ENCODE measurements at regions not wholly inside any gene's neighbourhood (a gene's known extent, or its start where the extent isn't known, plus 50 kb on each side); places are given as distances from the start of the nearest gene placed in this dataset.

DNA sequence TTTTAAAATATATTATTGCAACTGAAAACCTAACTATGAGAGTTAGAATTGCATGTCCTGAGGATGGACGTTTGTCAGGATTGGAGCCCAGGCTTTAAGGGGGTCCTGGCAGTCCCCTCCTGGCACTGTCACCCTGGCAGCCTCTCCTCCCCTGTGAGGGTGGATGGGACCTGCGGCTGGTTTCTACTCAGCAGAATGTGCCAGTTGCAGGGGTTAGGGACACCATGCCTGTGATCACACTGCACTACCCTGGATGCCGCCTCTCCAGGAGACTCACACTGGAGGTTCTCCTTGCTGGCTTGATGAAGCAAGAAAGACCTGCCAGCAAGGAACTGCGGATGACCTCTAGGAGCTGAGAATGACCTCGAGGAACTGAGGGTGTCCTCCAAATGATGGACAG is 356.7 kb upstream of the MYT1L start:
- TF ChIP-seq CTCF (IDR thresholded peaks at IDR 0.05) (no peak), POLR2A (IDR thresholded peaks at IDR 0.05) (no peak)
